Stimulated activated CD8-positive, alpha-beta memory T cell treated with anti-CD3 and anti-CD28 coated beads, Interleukin-12 subunit alpha, Interleukin-12 subunit beta, amount 100 ng/mL, for 4 hours (primary cell): ENCODE measurements at regions not wholly inside any gene's neighbourhood (a gene's known extent, or its start where the extent isn't known, plus 50 kb on each side); places are given as distances from the start of the nearest gene placed in this dataset.

Source experiments
- DNase-seq: peaks from one replicate; pipeline ENCODE4 v3.0.0-alpha.2; 2020; ENCODE audit warnings: low read depth

DNA sequence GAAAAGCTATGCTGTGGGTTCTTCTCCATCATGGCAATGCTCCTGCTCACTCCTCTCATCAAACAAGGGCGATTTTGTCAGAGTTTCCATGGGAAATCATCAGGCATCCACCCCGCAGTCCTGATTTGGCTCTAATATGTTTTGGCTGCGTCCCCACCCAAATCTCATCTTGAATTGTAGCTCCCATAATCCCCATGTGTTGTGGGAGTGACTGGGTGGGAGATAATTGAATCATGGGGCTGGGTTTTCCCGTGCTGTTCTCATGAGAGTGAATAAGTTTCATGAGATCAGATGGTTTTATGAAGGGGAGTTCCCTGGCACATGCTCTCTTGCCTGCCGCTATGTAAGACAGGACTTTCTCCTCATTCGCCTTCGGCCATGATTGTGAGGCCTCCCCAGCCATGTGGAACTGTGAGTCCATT is 163.8 kb downstream of the GADD45G start:
- DNase-seq, result no peak

- DNase-seq, result no peak
Measured at GRCh38 chr9:89770531-89771174, 165.8 kb downstream of the GADD45G start.

DNA sequence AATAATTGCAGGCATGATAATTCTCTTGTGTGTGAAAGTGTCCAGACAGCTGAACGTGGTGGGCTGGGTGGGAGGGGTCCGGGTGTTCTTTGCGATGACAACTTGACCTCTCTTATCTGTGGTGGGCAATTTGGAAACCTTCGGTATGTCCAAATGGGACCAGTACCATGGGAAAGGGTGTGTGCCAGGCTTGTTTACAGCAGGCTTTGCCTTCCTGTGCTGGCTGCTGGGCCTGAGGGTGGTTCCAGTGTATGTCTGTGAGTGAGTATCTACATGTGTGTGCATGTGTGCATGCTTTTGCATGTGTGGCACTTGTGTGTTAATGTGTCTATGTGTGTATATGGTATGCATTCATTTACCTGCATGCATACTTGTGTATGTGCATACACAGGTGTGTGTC is 166.4 kb downstream of the GADD45G start:
- DNase-seq, result no peak

- no peak for DNase-seq
Measured at GRCh38 chr9:89773170-89773569, 168.4 kb downstream of the GADD45G start.

GRCh38 chr9:89774858-89775370 is 170.1 kb downstream of the GADD45G start:
- DNase-seq, result no peak

GRCh38 chr9:89775641-89776040 is 170.8 kb downstream of the GADD45G start:
- no peak for DNase-seq

DNA sequence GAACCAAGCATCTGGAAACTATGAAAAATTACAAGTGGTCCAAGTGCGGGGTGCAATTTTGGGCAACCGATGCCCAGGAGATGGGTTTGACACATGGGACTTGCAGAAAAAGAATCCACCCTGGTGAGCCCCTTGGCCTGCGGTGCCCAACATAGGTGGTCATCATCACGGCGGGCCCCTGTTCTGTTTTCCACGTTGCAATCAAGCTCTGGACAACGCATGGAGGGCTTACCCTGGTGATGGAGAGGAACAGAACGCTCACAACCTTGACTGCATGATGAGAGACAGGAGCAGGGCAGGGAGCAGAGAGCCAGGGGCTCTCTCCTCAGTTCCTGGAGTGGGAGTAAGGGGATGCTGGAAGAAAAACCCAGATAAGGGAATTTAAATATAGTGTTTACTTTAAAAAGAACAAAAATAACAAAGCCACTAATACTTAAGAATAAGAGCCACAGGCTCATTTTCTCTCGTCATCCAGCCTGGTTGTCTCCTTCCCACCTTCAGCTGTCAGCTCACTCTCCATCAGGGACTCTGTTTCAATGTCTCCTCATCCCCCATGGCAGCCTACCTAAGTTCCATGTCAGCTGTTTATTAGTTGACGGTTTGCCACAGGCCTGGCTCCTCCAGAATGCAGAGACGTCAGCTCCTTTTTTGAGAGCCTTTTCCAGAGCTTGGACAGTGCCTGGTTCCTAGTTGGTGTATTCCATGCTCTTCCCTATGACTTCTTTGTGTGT is 172.1 kb downstream of the GADD45G start:
- DNase-seq, result no peak

- no peak for DNase-seq
Measured at GRCh38 chr9:89777544-89777943, 172.7 kb downstream of the GADD45G start.

GRCh38 chr9:89778100-89779090 is 173.6 kb downstream of the GADD45G start:
- no peak for DNase-seq

GRCh38 chr9:89779405-89780203 is 174.8 kb downstream of the GADD45G start:
- no peak for DNase-seq

DNA sequence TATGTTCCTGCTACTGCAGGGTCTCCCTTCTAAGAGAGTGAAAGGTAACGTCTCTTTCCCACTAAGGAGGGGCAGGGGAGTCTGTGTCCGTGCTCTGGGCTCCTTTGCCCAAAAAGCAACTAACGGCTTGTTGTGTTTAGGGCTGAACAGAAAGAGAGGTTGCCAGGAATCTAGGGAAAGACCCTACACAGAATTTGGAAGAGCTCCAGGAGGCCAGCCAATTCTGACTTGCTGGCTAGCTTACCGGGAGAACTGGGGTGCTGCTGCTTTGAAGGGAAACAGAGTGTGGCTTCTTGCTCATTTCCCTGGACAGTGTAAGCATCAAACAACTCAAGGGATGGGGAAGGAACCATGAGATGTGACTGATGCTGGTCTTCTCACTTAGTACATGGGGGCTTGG is 176.1 kb downstream of the GADD45G start:
- no peak for DNase-seq

DNA sequence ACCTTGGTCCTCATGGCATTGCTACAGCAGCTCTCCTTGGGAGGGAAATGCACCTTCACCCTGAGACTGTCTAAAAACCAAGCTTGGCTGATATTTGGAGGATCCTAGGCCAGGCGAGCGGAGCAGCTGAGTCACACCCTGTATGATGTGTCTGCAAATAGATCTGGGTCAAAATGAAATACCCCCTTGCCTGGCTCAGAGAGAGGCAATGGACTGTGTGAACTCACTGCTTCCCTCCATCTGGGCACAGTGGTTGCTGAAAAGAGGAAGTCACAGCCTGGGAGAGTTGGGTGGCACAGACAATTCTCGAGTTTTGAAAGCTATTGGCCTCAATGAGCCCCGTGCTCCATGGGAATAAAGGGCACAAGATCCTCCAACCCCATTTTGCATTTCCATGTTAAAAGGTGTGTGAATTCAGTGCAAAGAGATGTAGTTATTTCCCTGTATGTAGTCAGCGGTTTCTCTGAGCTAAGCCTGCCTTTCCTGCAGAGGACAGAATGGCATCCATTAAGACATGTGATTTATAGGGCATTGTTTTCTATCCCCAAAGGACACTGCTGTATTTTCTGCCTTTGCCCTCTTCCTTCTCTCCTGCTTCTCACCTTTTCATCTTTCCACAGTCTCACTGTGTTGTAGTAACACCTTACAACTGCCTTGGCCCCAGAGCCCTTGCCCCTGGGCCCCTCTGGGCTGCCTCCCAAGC is 177.2 kb downstream of the GADD45G start:
- DNase-seq, result no peak

DNA sequence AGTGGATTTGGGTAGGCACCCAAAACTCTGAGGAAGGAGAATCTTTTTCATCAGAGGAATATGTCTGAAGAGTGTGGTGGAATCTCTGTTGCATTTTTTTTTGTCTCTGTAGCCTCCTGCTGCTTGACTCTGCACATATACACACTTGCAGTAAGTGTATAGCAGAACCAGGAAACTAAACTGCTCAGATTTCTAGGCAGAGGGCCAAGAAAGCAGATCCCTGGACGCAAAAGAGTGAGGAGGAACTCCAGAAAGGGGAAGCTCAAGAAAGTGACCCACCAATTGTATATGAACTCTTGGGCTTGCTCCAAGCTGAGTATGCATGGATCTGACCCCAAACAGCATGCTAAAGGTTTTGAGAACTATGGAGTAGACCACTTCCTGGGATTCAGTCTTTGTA is 181.8 kb downstream of the GADD45G start:
- no peak for DNase-seq

DNA sequence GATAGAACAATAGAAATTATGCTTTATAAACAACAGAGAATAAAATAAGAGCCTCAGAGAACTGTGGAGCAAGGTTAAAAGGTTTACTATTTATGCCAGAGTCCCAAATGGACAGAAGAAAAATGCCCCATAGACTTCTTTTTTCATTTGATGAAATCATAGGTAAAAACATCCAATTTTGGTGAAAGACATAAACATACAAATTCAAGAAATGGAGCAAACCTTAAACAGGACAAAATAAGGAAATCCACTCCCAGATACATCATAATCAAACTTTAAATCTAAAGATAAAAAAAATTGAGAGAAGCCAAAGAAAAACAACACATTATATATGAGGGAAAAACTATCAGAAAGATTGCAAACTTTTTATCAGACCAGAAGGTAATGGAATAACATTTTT is 182.8 kb downstream of the GADD45G start:
- DNase-seq, result no peak

- DNase-seq, result no peak
Measured at GRCh38 chr9:89788434-89788833, 183.6 kb downstream of the GADD45G start.

GRCh38 chr9:89789922-89790510 is 185.2 kb downstream of the GADD45G start:
- no peak for DNase-seq

DNA sequence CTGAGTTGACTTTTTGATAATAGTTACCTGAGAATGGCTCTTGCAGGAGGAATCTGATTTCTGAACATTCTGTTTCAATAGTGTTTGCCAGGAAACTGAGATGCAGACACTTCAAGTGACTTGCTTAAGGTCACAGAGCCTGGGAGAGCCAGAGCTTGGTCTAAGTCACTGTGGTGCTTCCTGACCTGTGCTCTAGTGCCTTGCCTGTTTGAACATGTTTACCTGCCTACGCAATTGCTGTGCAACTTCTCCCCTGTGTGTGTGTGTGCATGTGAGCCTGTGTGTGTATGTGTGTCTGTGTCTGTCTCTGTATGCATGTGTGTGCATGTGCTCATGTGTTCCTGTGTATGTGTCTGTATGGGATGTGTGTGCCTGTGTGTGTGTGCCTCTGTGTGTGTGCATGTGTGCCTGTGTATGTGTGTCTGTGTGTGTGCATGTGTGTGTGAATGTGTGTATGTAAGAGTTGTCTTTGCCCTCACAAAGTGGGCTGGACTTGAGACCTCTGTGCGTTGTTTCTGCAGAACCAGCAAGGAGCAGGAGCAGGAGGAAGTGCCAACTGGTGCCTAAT is 185.8 kb downstream of the GADD45G start:
- DNase-seq, result no peak

DNA sequence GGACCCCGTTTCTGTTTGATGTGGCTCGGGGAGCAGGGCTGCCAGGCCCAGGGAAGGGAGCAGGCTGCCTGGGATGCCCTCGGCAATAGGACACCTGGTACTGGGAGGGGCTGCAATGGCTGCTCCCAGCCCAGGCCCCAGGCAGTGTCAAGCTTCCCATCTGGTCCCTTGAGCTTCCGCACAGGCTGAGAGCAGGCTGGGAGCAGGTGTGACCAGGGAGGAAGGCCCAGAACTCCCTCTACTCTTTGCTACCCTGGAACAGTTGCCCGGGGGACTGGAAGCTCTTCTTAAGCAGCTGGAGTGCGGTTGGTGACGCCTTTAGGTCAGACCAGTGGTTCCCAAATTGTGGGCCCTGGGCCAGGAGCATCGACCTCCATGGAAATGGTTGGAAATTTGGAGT is 186.9 kb downstream of the GADD45G start:
- no peak for DNase-seq

- no peak for DNase-seq
Measured at GRCh38 chr9:89792189-89793123, 187.6 kb downstream of the GADD45G start.
